ENCODE measurements at regions not wholly inside any gene's neighbourhood (a gene's known extent, or its start where the extent isn't known, plus 50 kb on each side); places are given as distances from the start of the nearest gene placed in this dataset.

DNA sequence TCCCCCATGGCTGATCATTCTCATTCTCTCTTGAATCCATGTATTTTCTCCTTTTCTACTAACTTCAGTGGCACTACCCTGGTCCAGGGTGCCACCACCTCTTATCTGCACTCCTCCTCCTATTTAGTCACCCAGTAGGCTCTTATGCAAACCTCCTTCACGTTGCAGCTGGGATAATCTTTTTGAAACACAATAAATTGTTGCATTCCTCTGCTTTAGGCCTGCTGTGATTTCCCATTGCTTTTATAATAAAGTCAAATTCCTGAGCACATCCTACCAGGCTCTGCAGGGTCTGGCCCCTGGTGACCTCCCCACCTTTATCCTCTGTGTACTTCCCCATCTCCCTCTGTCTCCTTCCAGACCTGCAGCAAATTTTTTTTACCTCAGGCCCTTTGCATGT lies 112.7 kb upstream of the KIAA1217 start:
- DNase-seq: no peak
- H3K4me1 ChIP-seq: no peaks in the 10 kb centered on the region
- intact Hi-C loops (cut with micrococcal nuclease; ENCODE audit: unreplicated experiment): no loop called here
- Mint-ChIP-seq H3K36me3 (ENCODE audit: insufficient read depth, unreplicated experiment) (no peaks in the 10 kb centered on the region), H3K4me1 (ENCODE audit: low read depth, unreplicated experiment) (no peaks in the 10 kb centered on the region), H3K27ac (ENCODE audit: unreplicated experiment) (no peak overlapping the region), H3K9me3 (ENCODE audit: unreplicated experiment) (peaks cover 10% of the 10 kb centered on the region), H3K27me3 (ENCODE audit: insufficient read depth, unreplicated experiment) (peaks cover 6% of the 10 kb centered on the region), H3K4me3 (ENCODE audit: unreplicated experiment) (no peak overlapping the region)
- no TSS peak for BruUV-seq (replicated peaks)
- POLR2A ChIA-PET: no interaction called here
- H3K4me3 ChIP-seq (ENCODE audit: low read depth, low read length): no peak overlapping the region
- H3K36me3 ChIP-seq (ENCODE audit: control insufficient read depth, insufficient read depth, low read length): no peaks in the 10 kb centered on the region
- CTCF ChIA-PET: no interaction called here
- H3K9me3 ChIP-seq: no peaks in the 10 kb centered on the region
- TF ChIP-seq, protein P1, sequence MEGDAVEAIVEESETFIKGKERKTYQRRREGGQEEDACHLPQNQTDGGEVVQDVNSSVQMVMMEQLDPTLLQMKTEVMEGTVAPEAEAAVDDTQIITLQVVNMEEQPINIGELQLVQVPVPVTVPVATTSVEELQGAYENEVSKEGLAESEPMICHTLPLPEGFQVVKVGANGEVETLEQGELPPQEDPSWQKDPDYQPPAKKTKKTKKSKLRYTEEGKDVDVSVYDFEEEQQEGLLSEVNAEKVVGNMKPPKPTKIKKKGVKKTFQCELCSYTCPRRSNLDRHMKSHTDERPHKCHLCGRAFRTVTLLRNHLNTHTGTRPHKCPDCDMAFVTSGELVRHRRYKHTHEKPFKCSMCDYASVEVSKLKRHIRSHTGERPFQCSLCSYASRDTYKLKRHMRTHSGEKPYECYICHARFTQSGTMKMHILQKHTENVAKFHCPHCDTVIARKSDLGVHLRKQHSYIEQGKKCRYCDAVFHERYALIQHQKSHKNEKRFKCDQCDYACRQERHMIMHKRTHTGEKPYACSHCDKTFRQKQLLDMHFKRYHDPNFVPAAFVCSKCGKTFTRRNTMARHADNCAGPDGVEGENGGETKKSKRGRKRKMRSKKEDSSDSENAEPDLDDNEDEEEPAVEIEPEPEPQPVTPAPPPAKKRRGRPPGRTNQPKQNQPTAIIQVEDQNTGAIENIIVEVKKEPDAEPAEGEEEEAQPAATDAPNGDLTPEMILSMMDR (IDR thresholded peaks at IDR 0.05; ENCODE audit: insufficient read depth in 1 of 2, low read depth in 1 of 2, low read length in 1 of 2, severe bottlenecking in 1 of 2, unreplicated experiment in 1 of 2): no peak
- H3K27me3 ChIP-seq (replicated peaks; ENCODE audit: control insufficient read depth, insufficient read depth, low read length): no peaks in the 10 kb centered on the region

- Histone ChIP-seq H3K4me3 (ENCODE audit: low read depth, low read length) (no peak overlapping the region), H3K36me3 (ENCODE audit: control insufficient read depth, insufficient read depth, low read length) (no peaks in the 10 kb centered on the region), H3K9me3 (no peaks in the 10 kb centered on the region), H3K27me3 (replicated peaks; ENCODE audit: control insufficient read depth, insufficient read depth, low read length) (no peaks in the 10 kb centered on the region), H3K4me1 (no peaks in the 10 kb centered on the region)
- ChIA-PET CTCF (no interaction called here), POLR2A (no interaction called here)
- Mint-ChIP-seq H3K4me3 (ENCODE audit: unreplicated experiment) (no peak overlapping the region), H3K9me3 (ENCODE audit: unreplicated experiment) (peaks cover 10% of the 10 kb centered on the region), H3K4me1 (ENCODE audit: low read depth, unreplicated experiment) (no peaks in the 10 kb centered on the region), H3K36me3 (ENCODE audit: insufficient read depth, unreplicated experiment) (no peaks in the 10 kb centered on the region), H3K27me3 (ENCODE audit: insufficient read depth, unreplicated experiment) (peaks cover 7% of the 10 kb centered on the region), H3K27ac (ENCODE audit: unreplicated experiment) (no peak overlapping the region)
- no peak for DNase-seq
- no TSS peak for BruUV-seq (replicated peaks)
- intact Hi-C loops (cut with micrococcal nuclease; ENCODE audit: unreplicated experiment): no loop called here
- TF ChIP-seq, protein P1 (IDR thresholded peaks at IDR 0.05; ENCODE audit: insufficient read depth in 1 of 2, low read depth in 1 of 2, low read length in 1 of 2, severe bottlenecking in 1 of 2, unreplicated experiment in 1 of 2): no peak
These were observed 111.2 kb upstream of the KIAA1217 start for GRCh38 chr10:24097751-24098207.

DNA sequence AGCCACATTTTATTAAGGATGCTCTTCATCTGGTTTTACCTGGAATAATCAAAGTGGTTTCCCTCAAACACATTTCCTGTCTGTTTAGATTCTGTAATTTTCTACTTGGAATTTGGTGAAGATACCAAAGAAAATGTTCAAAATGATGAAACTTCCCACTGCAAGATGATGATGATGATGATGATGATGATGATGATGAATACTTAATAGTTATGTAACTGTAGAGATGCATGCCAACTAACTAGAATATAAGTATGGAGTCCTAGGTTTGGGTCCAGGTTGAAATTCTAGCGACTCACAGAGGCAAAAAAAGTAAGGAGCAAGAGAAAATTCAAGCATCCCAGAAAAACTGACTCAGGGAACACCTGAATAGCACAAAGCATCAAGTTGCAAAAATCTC lies 104.0 kb upstream of the KIAA1217 start:
- no peak overlapping the region for H3K4me3 Mint-ChIP-seq (ENCODE audit: unreplicated experiment)
- CTCF ChIA-PET: interaction anchor here (0.5 kb wide), 1 partner anchor 351 kb away, joined by 3 read pairs; no protein-coding TSS in a partner anchor
- Histone ChIP-seq H3K4me1 (no peaks in the 10 kb centered on the region), H3K36me3 (ENCODE audit: control insufficient read depth, insufficient read depth, low read length) (no peaks in the 10 kb centered on the region), H3K27me3 (replicated peaks; ENCODE audit: control insufficient read depth, insufficient read depth, low read length) (no peaks in the 10 kb centered on the region), H3K9me3 (no peaks in the 10 kb centered on the region), H3K4me3 (ENCODE audit: low read depth, low read length) (no peak overlapping the region)
- POLR2A ChIA-PET: no interaction called here
- no peak overlapping the region for H3K27ac Mint-ChIP-seq (ENCODE audit: unreplicated experiment)
- peaks cover 14% of the 10 kb centered on the region for H3K27me3 Mint-ChIP-seq (ENCODE audit: insufficient read depth, unreplicated experiment)
- H3K36me3 Mint-ChIP-seq (ENCODE audit: insufficient read depth, unreplicated experiment): no peaks in the 10 kb centered on the region
- BruUV-seq (replicated peaks): no TSS peak
- TF ChIP-seq, protein P1 (IDR thresholded peaks at IDR 0.05; ENCODE audit: insufficient read depth in 1 of 2, low read depth in 1 of 2, low read length in 1 of 2, severe bottlenecking in 1 of 2, unreplicated experiment in 1 of 2): no peak
- no peaks in the 10 kb centered on the region for H3K9me3 Mint-ChIP-seq (ENCODE audit: unreplicated experiment)
- H3K4me1 Mint-ChIP-seq (ENCODE audit: low read depth, unreplicated experiment): peaks cover 6% of the 10 kb centered on the region
- intact Hi-C loops (cut with micrococcal nuclease; ENCODE audit: unreplicated experiment): no loop called here
- DNase-seq: no peak

All from Caco-2 (cell line).